HepG2 (cell line): ENCODE measurements at regions not wholly inside any gene's neighbourhood (a gene's known extent, or its start where the extent isn't known, plus 50 kb on each side); places are given as distances from the start of the nearest gene placed in this dataset.

ENCODE experiments used
- ATAC-seq: fragments of 200-7000 bp; cut with Tn5 transposase; 3 replicates; pipeline ENCODE4 v1.9.1; 2020; ENCODE audit warnings: mild to moderate bottlenecking, moderate library complexity
- BruUV-seq: library from RNA; stranded (reverse); fragments of 400-500 nt; replicated peaks from 2 replicates; lab custom pipeline; 2021; lab: Mats Ljungman, UMichigan
- CTCF ChIA-PET: fragments of 300-600 bp; formaldehyde crosslinking; extraction: SDS; loops from one replicate; lab custom pipeline; 2021; ENCODE audit warnings: low total read pairs, inconsistent platforms, low intra/inter-chr PET ratio; lab: Yijun Ruan, JAX
- POLR2A ChIA-PET: fragments of 350-600 bp; sonication (Branson Sonifier 250); formaldehyde crosslinking; loops from one replicate; lab custom pipeline; 2020; ENCODE audit warnings: antibody characterized with exemption, inconsistent platforms; lab: Yijun Ruan, JAX
- DNase-seq: peaks from one replicate; pipeline ENCODE4 v3.0.0-alpha.2; 2015; ENCODE audit warnings: low spot score
- FAIRE-seq: peaks from 3 replicates; lab custom pipeline; 2011; peaks lifted over from hg19 to GRCh38; lab: Jason Lieb, UNC
- H2AFZ ChIP-seq: one replicate; pipeline ENCODE4 v1.6.1; 2011; ENCODE audit warnings: low read length, inconsistent platforms
- H3K27ac ChIP-seq: fragments of 300-600 bp; 3 replicates; pipeline ENCODE4 v1.8.0; 2011; ENCODE audit warnings: mixed run types, mild to moderate bottlenecking, mixed read lengths, low read length, inconsistent platforms; ENCODE audit not compliant: insufficient read depth; ENCODE audit errors: extremely low read length
- H3K27me3 ChIP-seq, 2 experiments: fragments of 200-600 bp in 1 of 2; 2 replicates in 1 of 2; 3 replicates in 1 of 2; pipeline versions ENCODE4 v1.6.0 to v1.8.0; 2011; ENCODE audit warnings: low read length in 2 of 2, mild to moderate bottlenecking in 2 of 2, moderate library complexity in 2 of 2, inconsistent platforms in 1 of 2; ENCODE audit not compliant: insufficient read depth in 2 of 2, control insufficient read depth in 1 of 2
- H3K36me3 ChIP-seq, 2 experiments: fragments of 200-600 bp in 1 of 2; replicated peaks in 1 of 2; 2 replicates in 1 of 2; 3 replicates in 1 of 2; pipeline versions ENCODE4 v1.5.1 to v1.8.0; 2011; ENCODE audit warnings: low read length in 2 of 2, inconsistent platforms in 1 of 2; ENCODE audit not compliant: insufficient read depth in 2 of 2, control insufficient read depth in 1 of 2
- H3K4me1 ChIP-seq: 2 replicates; pipeline ENCODE4 v1.5.1; 2012; ENCODE audit warnings: low read length, inconsistent platforms; ENCODE audit not compliant: insufficient read depth
- H3K4me2 ChIP-seq: 2 replicates; pipeline ENCODE4 v1.6.0; 2011; ENCODE audit warnings: low read depth, low read length, inconsistent platforms
- H3K4me3 ChIP-seq, 3 experiments: fragments of 200-600 bp in 1 of 3; sonication (generic), shearing (Covaris generic) in 1 of 3; replicated peaks in 1 of 3; 2 replicates each; pipeline ENCODE4 v1.5.1; 2011 to 2016; ENCODE audit warnings: low read length in 3 of 3, inconsistent platforms in 2 of 3, low read depth in 2 of 3, mild to moderate bottlenecking in 2 of 3, control low read depth in 1 of 3, mixed read lengths in 1 of 3; ENCODE audit not compliant: insufficient read depth in 1 of 3
- H3K79me2 ChIP-seq: one replicate; pipeline ENCODE4 v1.6.1; 2011; ENCODE audit warnings: low read length, inconsistent platforms; ENCODE audit not compliant: insufficient read depth
- H3K9ac ChIP-seq: 2 replicates; pipeline ENCODE4 v1.6.0; 2011; ENCODE audit warnings: mild to moderate bottlenecking, low read depth, low read length, inconsistent platforms; ENCODE audit not compliant: insufficient read depth
- H3K9me3 ChIP-seq: 2 replicates; pipeline ENCODE4 v1.5.1; 2012; ENCODE audit warnings: mild to moderate bottlenecking, low read length
- H4K20me1 ChIP-seq: 2 replicates; pipeline ENCODE4 v1.6.0; 2011; ENCODE audit warnings: inconsistent platforms, mild to moderate bottlenecking, low read length, moderate library complexity; ENCODE audit not compliant: insufficient read depth
- ELF4 ChIP-seq: sonication (generic); formaldehyde crosslinking; IDR thresholded peaks from 2 replicates; pipeline ENCODE4 v1.5.0; 2020; ENCODE audit warnings: missing genetic modification reagents, mild to moderate bottlenecking, moderate library complexity, borderline replicate concordance
- PTBP1 ChIP-seq: fragments of 200-400 bp; formaldehyde crosslinking; IDR thresholded peaks from 2 replicates; pipeline ENCODE4 v1.6.1; 2018; ENCODE audit warnings: low read length, low read depth; ENCODE audit not compliant: poor library complexity, severe bottlenecking
- STAT5B ChIP-seq: sonication (generic); formaldehyde crosslinking; IDR thresholded peaks from 2 replicates; pipeline ENCODE4 v1.4.0; 2020; ENCODE audit warnings: missing genetic modification reagents
- ZNF101 ChIP-seq: sonication (generic); formaldehyde crosslinking; IDR thresholded peaks from 2 replicates; pipeline ENCODE4 v1.4.0; 2020; ENCODE audit warnings: mild to moderate bottlenecking, low read depth, missing genetic modification reagents, borderline replicate concordance
- ZNF17 ChIP-seq: sonication (generic); formaldehyde crosslinking; IDR thresholded peaks from 2 replicates; pipeline ENCODE4 v1.5.0; 2020; ENCODE audit warnings: mild to moderate bottlenecking, missing genetic modification reagents
- ZNF432 ChIP-seq: sonication (generic); formaldehyde crosslinking; IDR thresholded peaks from 2 replicates; pipeline ENCODE4 v1.5.0; 2020; ENCODE audit warnings: missing genetic modification reagents, mild to moderate bottlenecking, borderline replicate concordance
- WGBS: methylation state at CpG from one replicate; pipeline ENCODE4 v1.1.6; 2017; ENCODE audit warnings: low lambda C conversion rate; 5-methylcytosine and 5-hydroxymethylcytosine counted together
- in situ Hi-C: cut with HindIII; loops from 2 replicates; pipeline ENCODE4 v1.10.0; 2017; ENCODE audit warnings: low pct_unique_long_range_greater_than_20kb; ENCODE audit not compliant: extremely low pct_ligation_motif_present
- intact Hi-C: fragments of 100-400 bp; cut with micrococcal nuclease; formaldehyde crosslinking; loops from one replicate; pipeline ENCODE4 v1.10.0; 2022; ENCODE audit not compliant: unreplicated experiment
- TF ChIP-seq, protein P1 (sequence below), 2 experiments: fragments of 450-650 bp in 1 of 2; sonication (generic) in 1 of 2; formaldehyde crosslinking in 1 of 2; IDR thresholded peaks; 2 replicates each; pipeline versions ENCODE4 v1.6.1 to v1.8.0; 2016 to 2022; ENCODE audit warnings: antibody characterized with exemption in 1 of 2, mild to moderate bottlenecking in 1 of 2, missing genetic modification reagents in 1 of 2

DNA sequence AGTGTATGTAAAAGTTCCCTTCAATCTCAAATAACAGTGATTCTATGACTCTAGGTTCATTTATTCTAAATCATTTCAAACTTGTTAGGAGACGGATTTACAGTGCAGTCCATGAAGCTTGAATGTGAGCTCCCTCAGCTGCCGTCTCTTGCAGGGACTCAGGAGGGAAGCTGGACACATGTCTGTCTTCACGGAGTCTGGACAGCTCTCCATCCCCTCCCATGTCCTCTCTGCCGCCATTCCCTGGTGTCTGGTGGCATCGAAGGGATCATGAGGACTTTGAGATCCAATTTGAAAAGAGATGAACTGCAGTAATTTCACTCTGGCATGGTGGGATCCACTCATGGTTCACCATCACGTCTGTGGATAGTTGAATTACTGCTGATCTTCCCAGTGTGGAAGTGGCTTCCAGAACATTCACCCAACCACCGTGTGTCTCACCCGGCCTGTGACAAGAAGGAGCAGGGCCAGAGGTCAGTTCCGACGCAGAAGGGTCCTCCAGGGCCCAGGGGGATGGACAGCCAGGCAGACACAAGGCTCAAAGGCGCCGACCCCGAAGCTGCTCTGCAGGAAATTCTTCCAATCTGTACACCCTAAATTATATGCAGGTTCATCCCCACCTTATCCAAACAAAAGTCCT, 370.1 kb downstream of the THBS2 start:
- Histone ChIP-seq H3K4me3 (no peak overlapping the region), H3K79me2 (no peaks in the 10 kb centered on the region), H3K4me1 (0 out of 2 replicates have a peak, but pooled peaks cover 4% of the 10 kb centered on the region), H3K4me2 (no peak overlapping the region), H2AFZ (no peak overlapping the region), H3K27ac (no peak overlapping the region), H3K9ac (no peak overlapping the region), H3K9me3 (no peaks in the 10 kb centered on the region), H3K36me3 (no peaks in the 10 kb centered on the region), H3K27me3 (peaks cover 6 to 78% of the 10 kb centered on the region in 2 experiments; a peak in 4 of 5 replicates), H4K20me1 (no peaks in the 10 kb centered on the region; the same call in 1 of the 2 replicates)
- ChIA-PET CTCF (interaction anchor here (2.8 kb wide), 1 partner anchor 514 kb away, joined by 42 read pairs; no protein-coding TSS in a partner anchor), POLR2A (no interaction called here)
- in situ Hi-C loops, result loop anchor here (10.0 kb wide), 1 partner anchor 729 kb away; no protein-coding TSS in a partner anchor
- ATAC-seq (no peak), DNase-seq (no peak), FAIRE-seq (no peak)
- intact Hi-C loops, result loop anchor here (10.0 kb wide), 1 partner anchor 729 kb away; no protein-coding TSS in a partner anchor
- BruUV-seq, result no TSS peak
- 25% methylated on average over 11 of the region's 13 CpGs for WGBS
- TF ChIP-seq PTBP1 (no peak), ZNF432 (no peak), STAT5B (CRISPR knock-in tag) (no peak), ZNF101 (CRISPR knock-in tag) (no peak), ELF4 (no peak), ZNF17 (no peak)
- TF ChIP-seq, protein P1, sequence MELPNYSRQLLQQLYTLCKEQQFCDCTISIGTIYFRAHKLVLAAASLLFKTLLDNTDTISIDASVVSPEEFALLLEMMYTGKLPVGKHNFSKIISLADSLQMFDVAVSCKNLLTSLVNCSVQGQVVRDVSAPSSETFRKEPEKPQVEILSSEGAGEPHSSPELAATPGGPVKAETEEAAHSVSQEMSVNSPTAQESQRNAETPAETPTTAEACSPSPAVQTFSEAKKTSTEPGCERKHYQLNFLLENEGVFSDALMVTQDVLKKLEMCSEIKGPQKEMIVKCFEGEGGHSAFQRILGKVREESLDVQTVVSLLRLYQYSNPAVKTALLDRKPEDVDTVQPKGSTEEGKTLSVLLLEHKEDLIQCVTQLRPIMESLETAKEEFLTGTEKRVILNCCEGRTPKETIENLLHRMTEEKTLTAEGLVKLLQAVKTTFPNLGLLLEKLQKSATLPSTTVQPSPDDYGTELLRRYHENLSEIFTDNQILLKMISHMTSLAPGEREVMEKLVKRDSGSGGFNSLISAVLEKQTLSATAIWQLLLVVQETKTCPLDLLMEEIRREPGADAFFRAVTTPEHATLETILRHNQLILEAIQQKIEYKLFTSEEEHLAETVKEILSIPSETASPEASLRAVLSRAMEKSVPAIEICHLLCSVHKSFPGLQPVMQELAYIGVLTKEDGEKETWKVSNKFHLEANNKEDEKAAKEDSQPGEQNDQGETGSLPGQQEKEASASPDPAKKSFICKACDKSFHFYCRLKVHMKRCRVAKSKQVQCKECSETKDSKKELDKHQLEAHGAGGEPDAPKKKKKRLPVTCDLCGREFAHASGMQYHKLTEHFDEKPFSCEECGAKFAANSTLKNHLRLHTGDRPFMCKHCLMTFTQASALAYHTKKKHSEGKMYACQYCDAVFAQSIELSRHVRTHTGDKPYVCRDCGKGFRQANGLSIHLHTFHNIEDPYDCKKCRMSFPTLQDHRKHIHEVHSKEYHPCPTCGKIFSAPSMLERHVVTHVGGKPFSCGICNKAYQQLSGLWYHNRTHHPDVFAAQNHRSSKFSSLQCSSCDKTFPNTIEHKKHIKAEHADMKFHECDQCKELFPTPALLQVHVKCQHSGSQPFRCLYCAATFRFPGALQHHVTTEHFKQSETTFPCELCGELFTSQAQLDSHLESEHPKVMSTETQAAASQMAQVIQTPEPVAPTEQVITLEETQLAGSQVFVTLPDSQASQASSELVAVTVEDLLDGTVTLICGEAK (IDR thresholded peaks at IDR 0.05), result no peak
- TF ChIP-seq, protein P1 (CRISPR knock-in tag; IDR thresholded peaks at IDR 0.05), result no peak
